ENCODE measurements at regions not wholly inside any gene's neighbourhood (a gene's known extent, or its start where the extent isn't known, plus 50 kb on each side); places are given as distances from the start of the nearest gene placed in this dataset.

DNA sequence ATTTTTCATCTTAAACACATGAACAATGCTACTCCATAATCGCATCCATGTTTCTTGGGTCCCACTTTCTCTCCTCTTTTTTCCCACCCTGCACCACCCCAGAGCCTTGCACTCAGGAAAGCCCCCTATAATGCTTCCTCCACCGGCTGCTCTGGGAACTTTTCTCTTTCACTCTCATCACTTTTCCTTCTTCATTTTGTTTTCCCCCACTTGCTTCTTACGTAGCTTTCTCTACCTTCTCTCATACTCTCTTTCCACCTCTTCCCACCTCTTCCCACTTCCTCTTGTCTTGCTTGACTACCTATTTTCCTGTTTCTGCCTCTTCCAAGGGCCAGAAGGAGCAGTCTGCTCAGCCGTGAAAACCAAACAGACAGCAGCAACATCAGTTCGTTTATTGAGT is 229.5 kb upstream of the RHOBTB1 start:
- TF ChIP-seq EZH2 (IDR thresholded peaks at IDR 0.05; ENCODE audit: low read length, missing control alignments), result no peak
- TF ChIP-seq, protein P1, sequence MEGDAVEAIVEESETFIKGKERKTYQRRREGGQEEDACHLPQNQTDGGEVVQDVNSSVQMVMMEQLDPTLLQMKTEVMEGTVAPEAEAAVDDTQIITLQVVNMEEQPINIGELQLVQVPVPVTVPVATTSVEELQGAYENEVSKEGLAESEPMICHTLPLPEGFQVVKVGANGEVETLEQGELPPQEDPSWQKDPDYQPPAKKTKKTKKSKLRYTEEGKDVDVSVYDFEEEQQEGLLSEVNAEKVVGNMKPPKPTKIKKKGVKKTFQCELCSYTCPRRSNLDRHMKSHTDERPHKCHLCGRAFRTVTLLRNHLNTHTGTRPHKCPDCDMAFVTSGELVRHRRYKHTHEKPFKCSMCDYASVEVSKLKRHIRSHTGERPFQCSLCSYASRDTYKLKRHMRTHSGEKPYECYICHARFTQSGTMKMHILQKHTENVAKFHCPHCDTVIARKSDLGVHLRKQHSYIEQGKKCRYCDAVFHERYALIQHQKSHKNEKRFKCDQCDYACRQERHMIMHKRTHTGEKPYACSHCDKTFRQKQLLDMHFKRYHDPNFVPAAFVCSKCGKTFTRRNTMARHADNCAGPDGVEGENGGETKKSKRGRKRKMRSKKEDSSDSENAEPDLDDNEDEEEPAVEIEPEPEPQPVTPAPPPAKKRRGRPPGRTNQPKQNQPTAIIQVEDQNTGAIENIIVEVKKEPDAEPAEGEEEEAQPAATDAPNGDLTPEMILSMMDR (conservative IDR thresholded peaks at IDR 0.05 in 1 of 2, IDR thresholded peaks at IDR 0.05 in 1 of 2; ENCODE audit: low read depth in 1 of 2, low read length in 2 of 2), result no peak
- H4K20me1 ChIP-seq (ENCODE audit: control insufficient read depth, extremely low read depth, insufficient read depth, low read length), result no peaks in the 10 kb centered on the region
- H3K9ac ChIP-seq (ENCODE audit: insufficient read depth, low read length), result no peak overlapping the region
- H3K27me3 ChIP-seq (ENCODE audit: control insufficient read depth, insufficient read depth, low read length), result no peaks in the 10 kb centered on the region
- H3K79me2 ChIP-seq (ENCODE audit: control insufficient read depth, insufficient read depth, low read length), result no peaks in the 10 kb centered on the region
- DNase-seq (ENCODE audit: low read depth in 2 of 2), result no peak
- no peaks in the 10 kb centered on the region for H3K9me3 ChIP-seq (ENCODE audit: control insufficient read depth, insufficient read depth, low read depth, low read length)
- no peaks in the 10 kb centered on the region for H3K36me3 ChIP-seq (ENCODE audit: control insufficient read depth, insufficient read depth, low read length)
- H2AFZ ChIP-seq (ENCODE audit: low read length), result no peak overlapping the region
- no peak overlapping the region for H3K4me2 ChIP-seq (ENCODE audit: extremely low read depth, insufficient read depth, low read length)
- no peak overlapping the region for H3K4me3 ChIP-seq (replicated peaks in 1 of 4; ENCODE audit: control extremely low read depth in 1 of 4, insufficient read depth in 1 of 4, low read depth in 3 of 4, low read length in 4 of 4)
- no peak overlapping the region for H3K27ac ChIP-seq (ENCODE audit: insufficient read depth, low read length)
- peaks cover 2% of the 10 kb centered on the region for H3K4me1 ChIP-seq (ENCODE audit: control insufficient read depth, extremely low read depth, insufficient read depth, low read length)

DNA sequence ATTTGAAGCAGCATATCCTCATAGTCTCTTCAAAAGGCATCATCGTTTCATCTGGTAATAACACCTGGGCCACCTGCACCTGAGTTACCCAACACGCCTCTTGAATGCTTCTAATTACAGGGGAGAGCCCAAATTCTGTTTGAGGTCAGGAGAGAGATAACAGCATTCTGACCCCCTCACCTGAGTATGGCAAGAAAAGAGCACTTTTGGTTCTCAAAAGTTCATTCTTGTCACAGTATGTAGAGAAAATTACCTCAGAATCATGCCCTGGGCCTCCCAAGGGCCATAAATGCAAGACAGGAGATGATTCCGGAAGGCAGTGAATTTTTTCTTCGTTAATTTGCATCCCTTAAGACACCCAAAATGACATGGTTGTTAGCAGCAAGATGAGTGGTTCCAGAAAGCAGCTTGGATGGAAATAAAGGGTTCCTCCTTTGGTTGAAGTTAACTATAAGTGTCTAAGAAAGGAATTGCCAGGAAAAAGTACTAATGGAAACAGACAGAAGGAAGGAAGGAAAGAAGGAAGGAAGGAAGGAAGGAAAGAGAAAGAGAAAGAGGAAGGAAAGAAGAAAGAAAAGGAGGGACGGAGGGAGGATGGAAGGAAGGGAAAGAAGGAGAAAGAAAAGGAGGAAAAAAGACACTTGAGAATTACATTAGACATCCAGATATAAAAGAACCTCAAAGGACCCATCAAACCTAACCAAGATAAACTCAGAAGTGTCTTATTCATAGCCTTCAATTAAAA is 228.4 kb upstream of the RHOBTB1 start:
- Histone ChIP-seq H4K20me1 (ENCODE audit: control insufficient read depth, extremely low read depth, insufficient read depth, low read length) (no peaks in the 10 kb centered on the region), H3K9me3 (ENCODE audit: control insufficient read depth, insufficient read depth, low read depth, low read length) (no peaks in the 10 kb centered on the region), H3K4me3 (replicated peaks in 1 of 4; ENCODE audit: control extremely low read depth in 1 of 4, insufficient read depth in 1 of 4, low read depth in 3 of 4, low read length in 4 of 4) (no peak overlapping the region), H3K36me3 (ENCODE audit: control insufficient read depth, insufficient read depth, low read length) (no peaks in the 10 kb centered on the region), H3K79me2 (ENCODE audit: control insufficient read depth, insufficient read depth, low read length) (no peaks in the 10 kb centered on the region), H3K4me1 (ENCODE audit: control insufficient read depth, extremely low read depth, insufficient read depth, low read length) (peaks cover 2% of the 10 kb centered on the region), H3K27me3 (ENCODE audit: control insufficient read depth, insufficient read depth, low read length) (no peaks in the 10 kb centered on the region), H2AFZ (ENCODE audit: low read length) (no peak overlapping the region), H3K27ac (ENCODE audit: insufficient read depth, low read length) (no peak overlapping the region), H3K4me2 (ENCODE audit: extremely low read depth, insufficient read depth, low read length) (no peak overlapping the region), H3K9ac (ENCODE audit: insufficient read depth, low read length) (no peak overlapping the region)
- no peak for DNase-seq (ENCODE audit: low read depth in 2 of 2)
- TF ChIP-seq EZH2 (IDR thresholded peaks at IDR 0.05; ENCODE audit: low read length, missing control alignments), result no peak
- TF ChIP-seq, protein P1 (conservative IDR thresholded peaks at IDR 0.05 in 1 of 2, IDR thresholded peaks at IDR 0.05 in 1 of 2; ENCODE audit: low read depth in 1 of 2, low read length in 2 of 2), result no peak

DNA sequence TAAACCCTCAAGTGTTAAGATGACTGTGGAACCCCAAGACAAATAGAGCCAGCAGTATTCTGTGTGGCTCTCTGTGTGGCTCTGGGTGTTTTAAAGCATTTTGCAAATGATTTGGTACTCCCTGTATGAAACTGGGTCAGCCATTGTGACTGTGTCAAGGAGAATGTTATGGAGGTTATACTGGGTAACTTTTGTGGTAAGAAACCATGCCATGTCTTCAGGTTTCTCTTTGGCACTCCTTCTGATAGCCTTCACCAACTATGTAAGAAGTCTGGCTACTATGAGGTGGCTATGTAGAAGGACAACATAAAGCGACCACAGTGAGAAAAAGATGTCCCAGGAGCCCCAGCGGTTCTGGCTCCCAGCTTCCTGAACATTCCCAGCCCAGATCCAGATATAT is 226.6 kb upstream of the RHOBTB1 start:
- TF ChIP-seq, protein P1 (conservative IDR thresholded peaks at IDR 0.05 in 1 of 2, IDR thresholded peaks at IDR 0.05 in 1 of 2; ENCODE audit: low read depth in 1 of 2, low read length in 2 of 2), result no peak
- no peak for TF ChIP-seq EZH2 (IDR thresholded peaks at IDR 0.05; ENCODE audit: low read length, missing control alignments)
- Histone ChIP-seq H2AFZ (ENCODE audit: low read length) (no peak overlapping the region), H3K27ac (ENCODE audit: insufficient read depth, low read length) (no peak overlapping the region), H3K4me1 (ENCODE audit: control insufficient read depth, extremely low read depth, insufficient read depth, low read length) (peaks cover under 1% of the 10 kb centered on the region), H3K36me3 (ENCODE audit: control insufficient read depth, insufficient read depth, low read length) (no peaks in the 10 kb centered on the region), H3K9ac (ENCODE audit: insufficient read depth, low read length) (no peak overlapping the region), H3K9me3 (ENCODE audit: control insufficient read depth, insufficient read depth, low read depth, low read length) (no peaks in the 10 kb centered on the region), H3K4me2 (ENCODE audit: extremely low read depth, insufficient read depth, low read length) (no peak overlapping the region), H4K20me1 (ENCODE audit: control insufficient read depth, extremely low read depth, insufficient read depth, low read length) (no peaks in the 10 kb centered on the region), H3K4me3 (replicated peaks in 1 of 4; ENCODE audit: control extremely low read depth in 1 of 4, insufficient read depth in 1 of 4, low read depth in 3 of 4, low read length in 4 of 4) (no peak overlapping the region), H3K79me2 (ENCODE audit: control insufficient read depth, insufficient read depth, low read length) (no peaks in the 10 kb centered on the region), H3K27me3 (ENCODE audit: control insufficient read depth, insufficient read depth, low read length) (no peaks in the 10 kb centered on the region)
- no peak for DNase-seq (ENCODE audit: low read depth in 2 of 2)

Data from fibroblast of lung (primary cell).